NCI-H748 treated with DMSO at 0.1 percent for 48 hours (cell line): ENCODE measurements at regions not wholly inside any gene's neighbourhood (a gene's known extent, or its start where the extent isn't known, plus 50 kb on each side); places are given as distances from the start of the nearest gene placed in this dataset.
"Not testable (repeated sequence)": the region's sequence is repeated elsewhere in the genome, so short reads cannot be mapped to it uniquely, and the experiment has no call there.

Experiments used
- DNase-seq: peaks from one replicate; lab custom pipeline; 2025; lab: John Stamatoyannopoulos, UW

GRCh38 chr15:20307137-20307536 is 234.5 kb downstream of the GOLGA6L6 start:
- DNase-seq = not testable (repeated sequence)

DNA sequence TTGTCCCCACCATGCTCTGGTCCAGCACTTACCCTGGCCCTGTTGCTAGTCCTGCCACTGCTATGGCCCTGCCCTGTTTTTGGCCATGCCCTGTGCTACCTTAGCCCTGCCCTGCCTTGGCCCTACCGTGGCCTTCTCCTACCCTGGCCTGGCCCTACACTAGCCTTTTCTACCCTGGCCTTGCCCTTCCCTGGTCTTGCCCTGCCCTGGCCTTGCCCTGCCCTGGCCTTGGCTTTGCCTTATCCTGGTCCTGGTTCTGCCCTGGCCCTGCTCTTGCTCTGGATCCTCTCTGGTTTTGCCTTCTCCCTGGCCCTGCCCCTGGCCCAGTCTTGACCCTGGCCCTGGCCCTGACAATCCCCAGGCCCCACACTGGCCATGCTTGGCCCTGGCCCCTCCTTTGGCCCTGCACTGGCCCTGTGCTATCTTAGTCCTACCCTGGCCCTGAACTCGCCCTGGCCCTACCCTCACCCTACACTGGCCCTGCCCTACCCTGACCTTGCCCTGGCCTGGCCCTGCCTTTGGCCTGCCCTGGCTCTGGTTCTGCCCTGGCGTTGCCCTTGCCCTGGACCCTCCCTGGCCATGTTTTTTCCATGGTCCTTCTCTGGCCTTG is 235.0 kb downstream of the GOLGA6L6 start:
- DNase-seq = not testable (repeated sequence)

GRCh38 chr15:20305912-20306311 is 235.7 kb downstream of the GOLGA6L6 start:
- DNase-seq = not testable (repeated sequence)

- DNase-seq = not testable (repeated sequence)
Observed at GRCh38 chr15:20305015-20305465, 236.6 kb downstream of the GOLGA6L6 start.

DNA sequence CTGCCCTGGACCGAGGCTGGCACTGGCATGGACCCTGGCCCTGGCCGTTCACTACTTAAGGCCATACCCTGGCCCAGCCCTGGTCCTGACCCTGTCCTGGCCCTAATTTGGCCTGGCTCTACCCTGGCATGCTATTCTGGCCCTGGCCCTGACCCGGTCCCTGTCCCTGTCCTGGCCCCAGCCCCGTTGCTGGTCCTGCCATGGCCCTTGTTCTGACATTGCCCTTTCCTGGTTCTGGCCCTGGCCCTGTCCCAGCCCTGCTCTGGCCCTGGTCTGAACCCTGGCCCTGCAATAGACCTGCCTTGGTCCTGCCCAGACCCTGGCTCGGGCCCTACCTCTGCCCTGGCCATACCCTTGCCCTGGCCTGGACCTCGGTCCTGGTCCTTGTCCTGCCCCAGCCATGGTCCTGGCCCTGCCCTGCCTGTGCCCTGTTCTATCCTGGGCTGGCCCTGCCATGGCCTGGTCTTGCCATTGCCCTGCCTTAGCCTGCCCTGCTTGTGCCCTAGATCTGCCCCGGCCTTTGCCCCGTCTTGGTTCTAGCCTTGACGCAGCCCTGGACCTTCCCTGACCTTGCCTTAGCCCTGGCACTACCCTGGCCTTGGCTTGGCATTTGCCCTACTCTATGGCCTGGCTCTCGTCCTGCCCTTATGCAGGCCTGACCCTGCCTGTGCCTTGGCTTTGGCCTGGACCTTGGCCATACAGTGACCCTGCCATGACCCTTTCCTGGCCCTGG is 237.2 kb downstream of the GOLGA6L6 start:
- not testable (repeated sequence) for DNase-seq

- not testable (repeated sequence) for DNase-seq
Observed at GRCh38 chr15:20303248-20304171, 238.1 kb downstream of the GOLGA6L6 start.

DNA sequence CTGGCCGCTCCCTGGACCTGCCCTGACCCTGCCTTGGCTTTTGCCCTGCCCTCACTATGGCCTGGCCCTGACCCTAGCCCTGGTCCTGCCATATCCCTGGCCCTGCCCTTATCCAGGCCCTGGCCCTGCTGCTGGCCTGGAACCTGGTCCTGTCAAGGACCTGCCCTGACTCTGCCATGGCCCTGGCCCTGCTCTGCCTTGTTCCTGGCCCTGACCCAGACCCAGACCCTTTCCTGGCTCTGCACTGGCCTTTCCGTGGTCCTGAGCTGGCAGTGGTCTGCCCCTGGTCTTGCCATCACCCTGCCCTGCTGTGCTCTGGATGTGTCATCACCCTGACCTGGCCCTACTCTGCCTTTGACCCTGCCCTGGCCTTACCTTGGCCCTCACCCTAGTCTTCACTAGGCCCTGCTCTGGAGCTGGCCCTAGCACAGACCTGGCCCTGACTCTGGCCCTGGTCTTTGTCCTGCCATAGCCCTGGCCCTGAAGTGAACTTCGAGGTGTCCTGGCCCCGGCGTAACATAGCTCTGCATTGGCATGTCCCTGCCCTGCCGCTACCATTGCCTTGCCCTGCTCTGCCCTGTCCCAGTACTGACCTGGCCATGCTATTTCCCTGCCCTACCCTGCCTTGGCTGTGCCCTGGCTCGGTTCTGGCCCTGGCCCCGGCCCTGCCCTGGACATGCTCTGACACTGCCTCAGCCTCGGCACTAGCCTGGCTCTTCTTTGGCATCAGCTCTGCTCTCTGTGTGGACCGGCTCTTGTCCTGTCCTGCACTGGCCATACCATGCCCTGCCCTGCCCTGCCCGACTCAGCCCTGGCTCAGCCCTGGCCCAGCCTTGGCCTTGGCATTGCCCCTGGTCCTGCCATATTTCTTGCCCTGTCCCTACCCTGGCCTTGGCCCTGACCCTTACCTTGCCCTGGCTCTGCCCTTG is 239.2 kb downstream of the GOLGA6L6 start:
- DNase-seq = not testable (repeated sequence)

- DNase-seq = not testable (repeated sequence)
Observed at GRCh38 chr15:20301471-20302081, 240.0 kb downstream of the GOLGA6L6 start.

GRCh38 chr15:20301041-20301390 is 240.6 kb downstream of the GOLGA6L6 start:
- DNase-seq = not testable (repeated sequence)

GRCh38 chr15:20300351-20301040 is 241.1 kb downstream of the GOLGA6L6 start:
- DNase-seq = not testable (repeated sequence)

DNA sequence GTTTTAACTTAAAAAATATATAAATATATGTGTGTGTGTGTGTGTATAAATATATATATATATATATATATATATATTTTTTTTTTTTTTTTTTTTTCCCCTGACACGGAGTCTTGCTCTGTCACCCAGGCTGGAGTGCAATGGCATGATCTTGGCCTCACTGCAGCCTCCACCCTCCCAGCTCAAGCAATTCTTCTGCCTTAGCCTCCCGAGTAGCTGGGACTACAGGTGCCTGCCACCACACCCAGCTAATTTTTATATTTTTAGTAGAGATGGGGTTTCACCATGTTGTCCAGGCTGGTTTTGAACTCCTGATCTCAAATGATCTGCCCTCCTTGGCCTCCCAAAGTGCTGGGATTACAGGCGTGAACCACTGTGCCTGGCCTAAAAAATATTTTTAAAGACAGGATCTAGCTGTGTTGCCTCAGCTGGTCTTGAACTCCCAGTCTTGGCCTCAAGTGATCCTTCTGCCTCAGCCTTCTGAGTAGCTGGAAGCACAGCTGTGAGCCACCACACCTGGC is 243.9 kb downstream of the GOLGA6L6 start:
- not testable (repeated sequence) for DNase-seq

GRCh38 chr15:20296261-20296660 is 245.3 kb downstream of the GOLGA6L6 start:
- not testable (repeated sequence) for DNase-seq

DNA sequence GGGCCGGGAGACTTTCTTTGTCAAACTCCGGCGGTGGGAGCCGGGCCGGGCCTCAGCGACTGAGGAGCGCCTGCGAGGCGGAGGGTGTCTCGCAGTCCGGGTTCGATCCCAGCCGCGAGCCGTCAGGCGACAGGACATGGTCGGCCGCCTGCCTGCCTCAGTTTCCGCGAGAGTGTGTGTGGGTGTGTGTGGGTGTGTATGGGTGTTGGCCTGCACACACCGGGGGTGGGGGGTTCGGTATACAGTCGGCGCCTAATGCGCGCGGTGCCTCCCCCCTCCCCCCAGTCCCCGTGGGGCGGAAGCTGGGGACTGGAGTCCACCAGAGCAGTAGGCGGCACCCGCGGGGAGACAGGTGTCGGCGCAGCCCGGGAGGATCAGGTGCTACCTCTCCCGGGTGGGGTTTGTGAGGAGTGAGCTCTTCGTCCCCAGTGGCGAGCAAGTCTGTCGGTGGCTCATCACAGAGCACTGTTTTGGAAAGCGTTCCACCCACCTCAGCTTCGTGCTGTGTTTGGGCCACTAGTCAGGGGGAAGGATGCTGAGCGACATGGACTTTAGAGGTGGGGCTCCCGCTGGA is 246.3 kb downstream of the GOLGA6L6 start:
- no peak for DNase-seq

- DNase-seq = no peak
Observed at GRCh38 chr15:20294651-20295237, 246.9 kb downstream of the GOLGA6L6 start.

GRCh38 chr15:20292422-20293005 is 249.1 kb downstream of the GOLGA6L6 start:
- DNase-seq = not testable (repeated sequence)

DNA sequence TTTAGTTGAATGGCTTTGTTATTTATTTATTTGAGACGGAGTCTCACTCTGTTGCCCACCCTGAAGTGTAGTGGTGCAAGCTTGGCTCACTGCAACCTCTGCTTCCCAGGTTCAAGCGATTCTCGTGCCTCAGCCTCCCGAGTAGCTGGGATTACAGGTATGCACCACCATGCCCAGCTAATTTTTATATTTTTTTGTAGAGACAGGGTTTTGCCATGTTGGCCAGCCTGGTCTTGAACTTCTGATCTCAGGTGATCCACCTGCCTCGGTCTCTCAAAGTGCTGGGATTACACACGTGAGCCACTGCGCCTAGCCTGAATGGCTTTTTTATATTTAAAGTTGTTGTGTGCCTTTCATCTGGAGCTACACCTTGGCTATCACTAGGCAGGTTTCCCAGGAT is 250.0 kb downstream of the GOLGA6L6 start:
- not testable (repeated sequence) for DNase-seq

- not testable (repeated sequence) for DNase-seq
Observed at GRCh38 chr15:20290606-20291005, 251.0 kb downstream of the GOLGA6L6 start.

DNA sequence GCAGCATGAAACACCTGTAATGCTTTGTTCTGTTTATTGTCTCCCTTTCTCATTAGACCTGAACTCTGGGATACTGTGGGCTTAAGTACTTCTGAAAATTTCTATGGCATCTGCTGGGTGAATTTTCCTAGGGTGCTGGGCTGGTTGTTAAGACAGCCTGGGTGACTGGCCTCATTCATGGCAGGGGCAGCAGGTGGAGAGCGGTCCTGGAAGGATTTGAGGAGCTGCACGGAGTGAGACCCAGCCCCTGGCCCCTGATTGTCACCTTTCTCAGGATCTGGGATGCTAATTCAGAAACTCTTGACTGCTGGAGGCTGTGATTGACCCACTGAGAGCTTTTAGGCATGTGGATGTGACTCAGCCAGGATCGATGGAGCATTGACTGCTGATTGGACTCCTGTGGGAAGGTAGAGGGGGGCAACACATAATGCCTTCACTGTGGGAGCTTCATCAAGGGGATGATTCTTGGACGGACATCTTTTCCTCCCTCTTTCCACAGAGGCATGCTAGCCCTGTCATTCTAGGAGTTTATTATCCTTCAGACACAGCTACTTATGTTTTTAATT is 252.0 kb downstream of the GOLGA6L6 start:
- DNase-seq = not testable (repeated sequence)
